22Rv1 (cell line): ENCODE measurements at regions not wholly inside any gene's neighbourhood (a gene's known extent, or its start where the extent isn't known, plus 50 kb on each side); places are given as distances from the start of the nearest gene placed in this dataset.

Experiments used
- ZFX ChIP-seq: fragments of 450-650 bp; IDR thresholded peaks from 2 replicates; pipeline ENCODE4 v1.6.1; 2017; ENCODE audit warnings: antibody characterized with exemption, borderline replicate concordance
- TF ChIP-seq, protein P1 (sequence below): fragments of 450-650 bp; IDR thresholded peaks from 2 replicates; pipeline ENCODE4 v1.5.1; 2017; ENCODE audit warnings: mild to moderate bottlenecking

GRCh38 chr12:107326237-107326636 lies 232.9 kb upstream of the CRY1 start:
- TF ChIP-seq, protein P1, sequence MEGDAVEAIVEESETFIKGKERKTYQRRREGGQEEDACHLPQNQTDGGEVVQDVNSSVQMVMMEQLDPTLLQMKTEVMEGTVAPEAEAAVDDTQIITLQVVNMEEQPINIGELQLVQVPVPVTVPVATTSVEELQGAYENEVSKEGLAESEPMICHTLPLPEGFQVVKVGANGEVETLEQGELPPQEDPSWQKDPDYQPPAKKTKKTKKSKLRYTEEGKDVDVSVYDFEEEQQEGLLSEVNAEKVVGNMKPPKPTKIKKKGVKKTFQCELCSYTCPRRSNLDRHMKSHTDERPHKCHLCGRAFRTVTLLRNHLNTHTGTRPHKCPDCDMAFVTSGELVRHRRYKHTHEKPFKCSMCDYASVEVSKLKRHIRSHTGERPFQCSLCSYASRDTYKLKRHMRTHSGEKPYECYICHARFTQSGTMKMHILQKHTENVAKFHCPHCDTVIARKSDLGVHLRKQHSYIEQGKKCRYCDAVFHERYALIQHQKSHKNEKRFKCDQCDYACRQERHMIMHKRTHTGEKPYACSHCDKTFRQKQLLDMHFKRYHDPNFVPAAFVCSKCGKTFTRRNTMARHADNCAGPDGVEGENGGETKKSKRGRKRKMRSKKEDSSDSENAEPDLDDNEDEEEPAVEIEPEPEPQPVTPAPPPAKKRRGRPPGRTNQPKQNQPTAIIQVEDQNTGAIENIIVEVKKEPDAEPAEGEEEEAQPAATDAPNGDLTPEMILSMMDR, result no peak
- no peak for TF ChIP-seq ZFX
